ENCODE measurements at regions not wholly inside any gene's neighbourhood (a gene's known extent, or its start where the extent isn't known, plus 50 kb on each side); places are given as distances from the start of the nearest gene placed in this dataset.
"Not testable (repeated sequence)": the region's sequence is repeated elsewhere in the genome, so short reads cannot be mapped to it uniquely, and the experiment has no call there.

DNA sequence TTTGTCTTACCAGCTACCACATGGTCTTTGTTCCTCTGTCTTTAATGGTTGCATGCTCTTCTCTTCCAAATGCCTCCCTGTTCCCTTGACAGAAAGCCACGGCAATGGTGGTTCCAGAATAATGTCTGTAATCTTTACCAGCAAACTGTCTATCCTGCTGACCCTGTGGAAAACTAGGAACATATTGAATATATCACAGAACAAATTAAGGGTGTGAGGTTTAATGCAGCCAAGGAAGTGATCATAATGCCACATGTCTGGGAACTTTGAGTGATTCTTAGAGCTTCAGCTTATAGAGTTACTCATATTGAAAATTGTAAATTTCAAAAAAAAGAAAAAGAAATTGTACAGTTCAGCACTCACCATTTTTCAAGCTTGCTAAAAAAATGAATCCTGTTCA lies 282.9 kb upstream of the RARB start:
- DNase-seq (ENCODE audit: low read depth in 2 of 2) = no peak

DNA sequence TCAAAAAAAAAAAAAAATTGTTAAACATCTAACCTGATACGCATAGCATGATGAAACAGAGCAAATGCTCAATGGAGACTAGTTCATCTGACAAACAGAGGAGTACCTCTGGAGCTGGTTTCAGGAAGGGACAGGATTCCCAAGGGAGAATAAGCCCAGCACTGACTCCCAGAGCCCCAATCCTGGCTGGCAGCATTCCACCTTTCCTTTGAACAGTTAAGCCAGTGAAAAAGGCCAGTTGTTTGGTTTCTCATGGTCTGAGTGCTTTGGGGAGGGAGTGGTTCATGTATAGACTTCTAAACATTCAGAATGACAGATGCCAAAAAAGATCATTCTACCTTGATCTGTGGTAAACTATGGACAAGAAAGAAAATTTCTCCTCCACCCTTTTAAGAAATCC lies 277.9 kb upstream of the RARB start:
- DNase-seq (ENCODE audit: low read depth in 2 of 2) = no peak

DNA sequence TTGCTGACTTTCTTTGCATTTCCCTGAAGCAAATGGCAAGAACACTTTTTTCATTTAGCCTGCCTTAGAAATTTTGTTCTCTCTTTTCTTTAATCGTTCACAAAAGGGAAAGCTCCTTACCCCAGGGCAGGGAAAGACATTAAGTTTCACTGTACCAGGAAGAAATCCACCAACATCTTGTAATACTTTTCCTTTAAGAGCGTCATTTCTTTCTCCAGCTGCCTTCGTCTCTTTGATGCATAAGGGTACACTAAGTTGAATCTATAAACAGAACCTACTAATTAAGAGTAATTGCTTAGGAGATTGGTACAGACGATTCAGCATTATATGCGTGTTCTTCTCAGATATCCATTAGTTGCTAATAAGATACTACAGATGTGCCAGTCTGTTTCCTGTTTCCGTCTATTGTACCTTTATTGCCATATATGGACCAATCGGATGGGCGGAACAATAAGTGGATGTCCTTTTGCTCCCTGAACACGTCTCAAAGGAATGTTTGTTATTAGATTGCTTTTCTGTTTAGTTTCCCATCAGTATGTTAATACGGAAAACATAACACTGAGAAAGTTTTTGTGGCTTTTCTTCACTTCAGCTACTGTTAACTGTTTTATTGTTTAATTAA lies 276.7 kb upstream of the RARB start:
- DNase-seq (ENCODE audit: low read depth in 2 of 2) = no peak

DNA sequence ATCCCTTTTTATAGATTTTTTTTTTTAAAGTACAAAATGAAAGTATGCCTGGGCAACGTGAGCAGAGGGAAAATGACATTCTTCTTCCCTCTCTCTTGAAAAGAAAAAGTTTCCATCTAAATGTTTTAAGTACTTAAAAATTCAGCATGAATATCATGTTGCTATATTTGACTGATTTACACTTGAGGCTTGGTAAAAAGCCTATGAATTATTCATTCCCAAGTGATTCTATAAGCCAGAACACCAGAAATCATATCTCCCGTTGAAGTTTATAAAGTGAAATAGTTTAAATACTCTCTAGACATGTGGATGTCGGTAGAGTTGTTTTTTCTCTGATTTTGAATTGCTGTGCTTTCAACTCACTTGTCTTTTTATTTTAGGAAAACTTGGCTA lies 276.2 kb upstream of the RARB start:
- DNase-seq (ENCODE audit: low read depth in 2 of 2) = no peak

DNA sequence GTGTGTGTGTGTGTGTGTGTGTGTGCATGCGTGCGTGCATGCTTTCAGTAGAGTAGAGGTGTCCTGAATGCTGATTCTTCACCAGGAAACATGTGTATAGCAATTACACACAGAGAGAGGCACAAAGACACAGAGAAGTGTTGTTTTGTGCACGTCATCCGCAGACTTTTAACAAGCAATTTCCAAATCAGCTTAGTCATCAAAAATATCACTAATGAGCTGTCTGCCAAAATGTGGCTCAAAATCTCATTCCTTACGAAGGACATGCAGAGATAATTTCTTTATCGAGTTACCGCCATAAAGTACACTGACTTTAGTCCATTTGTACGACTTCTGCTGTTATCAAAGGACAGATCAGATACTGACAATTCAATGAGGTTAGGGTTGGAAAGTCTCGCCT lies 274.9 kb upstream of the RARB start:
- no peak for DNase-seq (ENCODE audit: low read depth in 2 of 2)

DNA sequence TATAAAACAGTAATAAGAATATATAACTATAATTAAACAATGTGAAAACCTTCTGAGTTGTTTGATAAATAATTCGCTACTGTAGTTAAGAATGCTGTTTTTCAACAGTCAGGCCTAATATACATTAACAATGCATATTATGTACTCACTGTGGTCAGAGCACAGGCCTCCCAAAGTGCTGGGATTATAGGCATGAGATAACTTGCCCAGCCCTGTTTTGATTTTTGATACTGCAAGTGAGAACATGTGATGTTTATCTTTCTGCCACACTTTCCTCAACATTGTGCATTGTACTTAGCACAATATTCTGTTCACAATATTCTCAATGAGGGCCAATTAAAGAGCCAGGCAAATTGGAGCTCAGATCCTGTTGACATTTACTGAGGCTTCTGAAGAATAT lies 274.5 kb upstream of the RARB start:
- no peak for DNase-seq (ENCODE audit: low read depth in 2 of 2)

DNA sequence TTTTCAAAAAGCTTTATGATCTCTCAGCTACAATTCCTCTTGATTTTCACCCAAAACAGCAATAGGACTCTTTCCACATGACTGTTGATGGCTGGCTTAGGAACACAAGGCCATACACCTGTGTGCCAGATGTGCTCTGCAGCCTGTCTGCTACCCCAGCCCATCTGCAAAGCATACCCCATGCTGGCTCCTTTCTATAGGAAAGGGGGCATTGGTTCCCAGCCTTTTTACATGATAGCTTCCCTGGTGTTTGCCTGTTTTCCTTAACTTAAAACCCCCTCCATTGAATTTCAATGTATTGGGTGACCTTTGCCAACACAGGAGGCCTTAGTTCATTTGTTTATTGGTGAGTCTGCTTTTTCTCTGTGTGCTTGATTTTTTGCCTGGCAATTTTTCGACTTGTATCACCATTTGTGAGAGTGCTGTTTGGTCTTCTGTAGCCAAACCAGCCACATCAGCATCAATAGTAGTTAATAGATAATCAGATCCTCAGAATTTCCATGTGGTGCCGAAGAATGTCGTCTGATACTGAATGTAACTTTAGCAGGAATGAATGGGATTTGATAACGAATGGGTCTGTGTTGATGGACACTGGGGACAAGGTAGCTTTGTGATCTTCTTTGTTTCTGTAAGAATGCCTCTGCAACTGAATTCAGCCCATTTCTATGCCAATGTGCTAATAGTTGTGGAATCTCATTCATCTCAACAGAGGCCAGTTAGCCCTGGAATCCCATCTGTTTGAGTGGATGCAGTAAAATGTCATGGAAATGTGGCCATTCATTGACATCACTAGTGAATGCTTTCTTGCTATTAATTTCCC lies 272.2 kb upstream of the RARB start:
- no peak for DNase-seq (ENCODE audit: low read depth in 2 of 2)

DNA sequence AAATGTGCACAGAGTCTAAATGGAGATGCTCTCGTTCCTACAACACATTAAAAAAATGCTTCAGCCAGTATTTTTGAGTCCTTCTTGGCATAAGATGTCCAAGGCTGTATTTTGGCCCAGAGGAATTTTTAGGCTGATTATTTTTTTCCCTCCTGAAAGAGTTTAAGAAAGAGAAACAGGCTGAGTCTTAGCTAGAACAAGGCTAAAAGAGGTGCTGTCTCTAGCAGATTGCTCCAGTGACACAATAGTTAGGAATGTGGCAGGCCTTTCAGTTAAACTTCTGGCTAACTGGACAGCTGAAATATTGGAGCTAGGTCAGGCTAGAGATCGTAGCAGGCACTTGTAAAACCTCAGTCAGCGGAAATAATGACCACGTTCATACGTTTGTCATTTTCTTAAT lies 271.4 kb upstream of the RARB start:
- peak in 1 of 2 experiments; percentile 40 for DNase-seq (ENCODE audit: low read depth in 2 of 2)

DNA sequence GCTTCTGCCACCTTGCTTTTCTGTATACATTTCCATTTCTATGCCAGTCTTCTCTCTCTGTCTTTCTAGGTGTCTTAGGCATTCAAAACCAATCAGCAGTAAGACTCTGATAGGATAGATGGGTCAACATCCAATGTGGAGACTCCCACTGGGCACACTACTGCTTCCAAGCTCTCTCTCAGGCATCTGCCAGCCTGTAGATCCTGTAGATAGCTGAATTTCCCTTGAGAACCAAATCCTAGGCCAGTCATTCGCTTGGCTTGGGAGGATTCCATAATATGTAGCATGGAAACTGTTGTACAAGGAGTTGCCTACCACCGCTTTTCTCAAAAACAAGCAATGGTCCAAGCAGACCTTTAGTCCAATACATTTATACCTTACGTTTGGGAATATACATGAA lies 262.8 kb upstream of the RARB start:
- no peak for DNase-seq (ENCODE audit: low read depth in 2 of 2)

DNA sequence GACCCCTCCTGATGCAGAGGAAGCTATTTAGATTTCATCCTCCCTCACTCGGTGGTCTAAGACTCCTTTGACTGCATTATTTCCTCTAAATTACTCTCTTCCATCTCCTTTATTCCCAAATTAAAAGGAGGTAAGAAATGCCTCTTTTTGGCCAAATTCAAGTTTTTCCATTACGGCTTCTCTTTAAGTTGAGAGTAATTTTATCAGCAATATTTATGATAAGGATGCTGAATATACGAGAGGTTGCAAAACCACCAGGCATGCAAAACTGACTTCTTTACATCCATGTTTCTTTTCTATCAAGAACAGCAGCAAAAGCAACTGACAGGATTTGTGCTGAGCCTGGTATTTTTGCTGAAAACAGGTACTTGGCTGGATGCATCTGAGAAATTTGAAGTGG lies 262.0 kb upstream of the RARB start:
- DNase-seq (ENCODE audit: low read depth in 2 of 2) = no peak

DNA sequence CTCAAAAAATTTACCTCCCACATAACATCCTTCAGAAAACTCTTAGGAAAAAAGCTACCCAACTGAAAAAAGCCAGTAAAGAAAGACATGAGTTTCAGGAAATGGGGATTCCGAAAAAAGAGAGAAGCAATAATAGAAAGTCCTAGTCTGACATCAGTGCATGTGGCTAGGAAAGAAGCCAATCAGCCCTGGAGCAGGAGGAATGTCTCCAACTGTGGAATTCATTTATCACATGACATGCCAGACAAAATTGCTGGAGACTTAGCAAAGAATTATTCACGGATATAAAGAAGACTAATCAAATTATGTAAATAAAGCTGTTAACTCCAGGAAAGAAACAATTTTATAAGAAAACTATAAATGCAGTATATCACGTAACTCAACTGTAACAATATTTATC lies 258.9 kb upstream of the RARB start:
- DNase-seq (ENCODE audit: low read depth in 2 of 2) = no peak

DNA sequence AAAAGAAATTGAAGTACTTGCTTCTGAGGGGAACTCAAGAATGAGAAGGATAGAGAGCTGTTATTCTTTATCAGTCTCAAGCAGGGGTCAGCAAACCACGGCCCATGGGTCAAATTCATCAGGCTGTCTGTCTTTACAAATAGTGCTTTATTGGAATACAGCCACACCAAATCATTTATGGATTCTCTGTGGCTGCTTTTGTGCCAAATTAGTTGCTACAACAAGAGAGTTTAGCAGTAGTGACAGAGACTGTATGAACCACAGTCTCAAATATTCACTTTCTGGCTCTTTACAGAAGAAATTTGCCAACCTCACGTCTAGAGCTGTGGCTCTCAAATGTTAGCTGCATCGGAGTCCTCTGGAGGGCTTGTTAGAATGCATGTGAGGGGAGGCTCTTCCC lies 258.0 kb upstream of the RARB start:
- no peak for DNase-seq (ENCODE audit: low read depth in 2 of 2)

DNA sequence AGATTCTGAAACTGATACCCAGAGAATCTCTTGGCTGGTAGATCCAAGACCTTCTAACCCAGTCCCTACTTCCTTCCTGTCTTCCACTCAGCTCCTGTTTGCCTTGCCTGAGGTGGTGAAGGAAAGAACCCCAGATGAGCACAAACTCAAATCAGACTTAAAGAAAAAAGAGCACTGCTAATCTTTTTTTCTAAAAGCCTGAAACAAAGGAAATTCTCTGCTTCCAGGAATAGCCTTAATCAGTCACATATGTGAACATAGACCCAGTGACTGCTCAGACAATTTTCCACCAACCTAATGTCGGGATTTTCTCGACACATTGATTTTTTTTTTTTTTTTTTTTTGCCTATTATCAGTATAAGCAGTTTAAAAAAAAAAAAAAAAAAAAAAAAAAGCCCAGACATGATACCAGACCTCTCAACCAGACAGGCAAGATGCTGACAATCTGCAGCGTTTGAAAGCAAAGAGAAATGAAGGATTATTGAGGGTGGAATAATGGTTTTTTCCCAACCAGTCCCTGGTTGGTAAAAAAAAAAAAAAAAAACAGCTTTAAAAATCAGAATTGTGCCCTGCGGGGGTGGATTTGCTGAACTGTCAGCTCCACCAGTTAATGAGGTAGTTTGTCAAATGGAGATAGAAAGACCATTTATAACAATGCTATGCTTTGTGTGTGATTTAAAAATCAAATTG lies 256.8 kb upstream of the RARB start:
- no peak for DNase-seq (ENCODE audit: low read depth in 2 of 2)

DNA sequence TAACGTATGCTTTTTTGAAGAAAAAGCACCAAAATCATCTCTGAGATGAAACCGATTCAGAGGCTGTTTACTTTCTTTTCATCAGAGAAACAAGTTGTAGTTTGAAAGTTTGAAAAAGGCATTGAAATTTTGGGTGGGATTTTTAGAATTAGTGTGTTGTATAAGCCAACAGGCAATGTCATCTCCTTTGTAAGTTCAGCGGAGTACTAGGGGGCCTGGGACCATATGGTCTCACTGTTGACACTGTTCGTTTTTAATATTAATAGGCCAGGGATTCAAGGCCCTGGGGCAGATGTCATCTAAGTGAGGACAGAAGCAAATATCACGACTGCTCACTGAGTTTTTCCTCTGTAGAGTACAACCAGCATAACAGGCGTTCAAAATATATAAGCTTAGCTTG lies 256.2 kb upstream of the RARB start:
- DNase-seq (ENCODE audit: low read depth in 2 of 2) = no peak

DNA sequence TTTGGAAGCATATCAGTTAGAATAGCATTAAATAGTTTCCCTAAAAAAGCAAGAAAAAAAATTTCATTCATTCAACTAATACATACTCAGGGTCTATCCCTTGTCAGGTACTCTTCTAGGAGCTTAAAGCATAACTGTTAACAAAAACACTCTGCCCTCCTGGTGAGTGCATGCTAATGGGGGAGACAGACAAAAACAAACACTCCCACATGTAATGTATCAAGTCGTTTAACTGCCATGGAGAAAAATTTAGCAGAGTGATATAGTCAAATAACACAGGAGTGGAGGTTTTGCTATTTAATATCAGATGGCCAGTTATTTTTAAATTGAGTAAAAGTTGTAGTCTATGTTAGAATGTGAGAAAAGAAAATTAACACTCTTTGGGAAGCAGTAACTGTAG lies 254.5 kb upstream of the RARB start:
- no peak for DNase-seq (ENCODE audit: low read depth in 2 of 2)

DNA sequence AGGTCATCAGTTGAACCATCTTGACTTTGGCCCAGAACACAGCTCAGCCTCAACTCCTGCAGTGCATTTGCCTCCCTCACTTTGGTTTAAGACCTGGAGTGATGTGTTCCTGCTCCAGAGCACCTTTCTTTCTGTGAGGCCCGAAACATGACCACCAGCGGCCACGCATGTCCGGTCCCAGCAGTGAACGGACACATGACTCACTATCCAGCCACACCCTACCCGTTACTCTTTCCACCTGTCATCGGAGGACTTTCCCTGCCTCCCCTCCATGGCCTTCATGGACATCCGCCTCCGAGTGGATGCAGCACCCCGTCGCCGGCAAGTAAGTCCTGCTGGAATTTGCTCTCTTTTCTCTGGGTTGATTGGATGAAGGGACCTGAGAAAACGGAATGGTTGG lies 253.8 kb upstream of the RARB start:
- DNase-seq (ENCODE audit: low read depth in 2 of 2) = no peak

DNA sequence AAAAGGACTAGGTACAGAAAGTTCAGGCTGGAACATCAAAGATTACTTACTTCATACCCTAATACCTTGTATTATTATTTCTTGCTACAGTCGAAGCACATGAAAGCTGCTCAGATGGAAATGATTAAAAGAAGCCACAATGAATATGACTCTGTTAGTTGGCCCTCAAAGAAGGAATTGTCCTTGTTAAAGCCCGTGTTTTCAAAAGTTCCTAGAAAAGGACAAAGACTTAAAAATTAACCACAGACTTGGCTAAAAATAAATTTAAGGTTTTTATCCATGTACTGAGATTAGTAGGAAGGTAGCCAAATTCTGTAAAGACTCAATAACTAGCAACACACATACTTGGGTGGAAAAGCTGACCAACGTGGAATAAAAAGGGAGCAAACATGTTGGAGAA lies 251.0 kb upstream of the RARB start:
- DNase-seq (ENCODE audit: low read depth in 2 of 2) = peak; percentile 14

DNA sequence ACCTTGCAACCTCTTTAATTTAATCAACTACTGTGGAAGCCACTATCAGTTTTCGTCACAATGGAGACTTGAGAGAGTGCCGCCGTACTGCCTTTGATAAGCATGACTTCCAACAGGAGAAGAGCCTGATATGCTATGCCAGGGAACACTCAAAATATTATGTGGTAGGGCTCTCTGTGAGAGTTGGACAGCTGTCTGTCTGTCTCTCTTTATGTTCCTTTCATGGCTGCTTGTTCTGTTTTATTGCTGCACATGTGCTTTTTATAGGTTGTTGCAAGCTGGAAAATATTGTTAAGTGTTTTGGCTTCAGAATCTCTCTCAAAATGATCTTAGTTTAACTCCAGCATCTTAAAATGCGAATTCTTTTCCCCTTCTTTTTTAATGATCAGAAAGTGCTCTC lies 249.4 kb upstream of the RARB start:
- no peak for DNase-seq (ENCODE audit: low read depth in 2 of 2)

DNA sequence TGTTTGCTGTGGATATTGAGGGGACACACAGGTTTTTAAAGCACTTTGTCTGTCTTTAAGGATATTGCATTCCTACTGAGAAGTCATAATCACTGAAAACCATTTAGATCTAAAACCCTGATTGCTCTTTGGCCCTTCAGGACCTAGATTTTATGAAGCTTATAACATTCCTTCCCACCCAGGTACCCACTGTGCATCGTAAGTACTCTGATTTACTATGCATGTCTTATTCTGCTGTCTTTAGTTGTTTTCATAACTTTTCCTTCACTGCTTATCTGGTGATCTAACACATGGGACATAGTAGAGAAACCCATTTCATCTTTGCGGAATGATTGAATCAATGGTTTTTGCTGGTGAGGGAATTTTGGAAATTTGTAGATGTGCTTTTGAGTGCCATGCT lies 247.0 kb upstream of the RARB start:
- no peak for DNase-seq (ENCODE audit: low read depth in 2 of 2)

DNA sequence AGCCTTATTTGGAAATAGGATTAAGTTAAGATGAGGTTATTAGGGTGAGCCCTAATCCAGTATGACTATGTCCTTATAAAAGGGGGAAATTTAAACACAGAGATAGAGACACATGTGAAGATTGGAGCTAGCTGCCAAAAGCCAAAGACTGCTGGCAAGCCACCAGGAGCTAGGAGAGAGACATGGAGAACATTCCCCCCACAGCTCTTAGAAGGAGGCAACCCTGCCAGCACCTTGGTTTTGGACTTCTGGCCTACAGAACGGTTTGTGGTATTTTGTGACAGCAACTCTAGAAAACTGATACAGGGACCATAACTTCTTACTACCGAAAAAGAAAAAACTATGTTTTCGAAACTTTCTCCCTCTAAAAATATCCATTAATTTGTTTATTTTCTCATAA lies 245.3 kb upstream of the RARB start:
- no peak for DNase-seq (ENCODE audit: low read depth in 2 of 2)

DNA sequence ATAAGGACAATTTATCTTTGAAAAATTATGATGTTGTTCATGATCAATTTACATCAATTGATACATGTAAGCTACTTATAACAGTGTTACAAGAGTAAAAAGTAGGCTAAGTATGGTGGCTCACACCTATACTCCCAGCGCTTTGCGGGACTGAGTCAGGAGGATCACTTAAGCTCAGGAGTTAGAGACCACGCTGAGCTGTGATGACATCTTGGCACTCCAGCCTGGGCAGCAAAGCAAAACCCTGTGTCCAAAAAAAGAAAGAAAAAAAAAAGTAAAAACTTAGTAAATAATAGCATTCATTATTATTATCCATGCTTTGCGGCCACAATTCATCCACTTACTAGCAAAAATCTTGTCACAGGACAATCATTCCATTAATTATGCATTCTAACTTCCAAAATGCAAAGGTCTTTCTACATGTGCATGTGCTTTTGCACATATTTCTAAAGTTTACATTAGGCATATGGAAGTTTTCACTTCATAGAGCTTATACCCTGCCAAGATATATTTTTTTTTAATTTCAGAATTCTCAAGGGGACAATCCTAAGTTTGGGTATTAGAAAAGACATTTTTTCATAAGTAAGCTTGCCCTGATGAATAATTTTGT lies 243.3 kb upstream of the RARB start:
- no peak for DNase-seq (ENCODE audit: low read depth in 2 of 2)

DNA sequence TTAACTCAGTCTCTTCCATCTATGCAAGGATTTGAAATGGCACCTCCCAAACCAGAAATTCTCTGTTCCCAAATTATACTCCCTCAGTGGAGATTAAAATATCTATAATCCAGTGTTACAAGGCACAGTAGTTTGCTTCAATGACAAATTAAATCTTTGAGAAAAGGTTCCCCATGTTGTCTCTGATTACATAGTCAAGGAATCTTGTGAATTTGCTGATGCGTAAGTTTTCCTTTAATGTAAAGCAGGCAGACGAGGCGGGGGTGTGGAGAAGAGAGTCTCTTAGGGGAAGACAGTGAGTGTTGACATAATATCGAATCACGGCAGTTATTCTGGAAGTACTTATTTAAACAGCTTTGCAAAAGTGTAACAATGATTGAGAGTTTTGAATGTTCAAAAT lies 236.4 kb upstream of the RARB start:
- DNase-seq (ENCODE audit: low read depth in 2 of 2) = peak; percentile 7 to 21

DNA sequence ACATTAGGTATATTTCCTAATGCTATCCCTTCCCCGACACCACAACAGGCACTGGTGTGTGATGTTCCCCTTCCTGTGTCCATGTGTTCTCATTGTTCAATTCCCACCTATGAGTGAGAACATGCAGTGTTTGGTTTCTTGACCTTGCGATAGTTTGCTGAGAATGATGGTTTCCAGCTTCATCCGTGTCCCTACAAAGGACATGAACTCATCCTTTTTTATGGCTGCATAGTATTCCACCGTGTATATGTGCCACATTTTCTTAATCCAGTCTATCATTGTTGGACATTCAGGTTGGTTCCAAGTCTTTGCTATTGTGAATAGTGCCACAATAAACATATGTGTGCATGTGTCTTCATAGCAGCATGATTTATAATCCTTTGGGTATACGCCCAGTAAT lies 228.5 kb upstream of the RARB start:
- DNase-seq (ENCODE audit: low read depth in 2 of 2) = not testable (repeated sequence)

Measured in fibroblast of skin of left quadriceps (primary cell).